K562 (cell line): ENCODE measurements at regions not wholly inside any gene's neighbourhood (a gene's known extent, or its start where the extent isn't known, plus 50 kb on each side); places are given as distances from the start of the nearest gene placed in this dataset.

Source experiments
- BACH1 ChIP-seq: fragments of 200-800 bp; sonication (Bioruptor generic); IDR thresholded peaks from 2 replicates; pipeline ENCODE4 v1.6.1; 2016; ENCODE audit warnings: missing genetic modification characterization, missing compliant biosample characterization
- BDP1 ChIP-seq: IDR thresholded peaks from 3 replicates; pipeline ENCODE4 v1.6.1; 2011; ENCODE audit not compliant: insufficient read length, insufficient read depth
- GTF2F1 ChIP-seq: IDR thresholded peaks from 2 replicates; pipeline ENCODE4 v1.6.1; 2011; ENCODE audit warnings: low read depth, low read length, improper control_type of control experiment
- IRF2 ChIP-seq: sonication (generic); formaldehyde crosslinking; IDR thresholded peaks from 2 replicates; pipeline ENCODE4 v1.8.1; 2022; ENCODE audit warnings: mild to moderate bottlenecking, missing genetic modification reagents
- KAT2B ChIP-seq: IDR thresholded peaks from one replicate; pipeline ENCODE4 v1.6.1; 2012; ENCODE audit warnings: low read depth, mild to moderate bottlenecking, control low read depth, inconsistent platforms, low read length, moderate library complexity
- MEIS2 ChIP-seq: fragments of 450-650 bp; IDR thresholded peaks from 2 replicates; pipeline ENCODE4 v1.6.1; 2014; ENCODE audit warnings: mild to moderate bottlenecking; ENCODE audit not compliant: partially characterized antibody
- PCBP1 ChIP-seq: fragments of 200-400 bp; formaldehyde crosslinking; IDR thresholded peaks from 2 replicates; pipeline ENCODE4 v1.6.1; 2018; ENCODE audit warnings: mild to moderate bottlenecking, low read depth, low read length; ENCODE audit not compliant: poor library complexity, severe bottlenecking
- SMAD3 ChIP-seq: fragments of 450-650 bp; formaldehyde crosslinking; conservative IDR thresholded peaks from 2 replicates; pipeline ENCODE4 v1.4.0; 2020; ENCODE audit warnings: mild to moderate bottlenecking
- STAT5B ChIP-seq: fragments of 250-450 bp; sonication (Bioruptor Pico); IDR thresholded peaks from 2 replicates; pipeline ENCODE4 v1.8.0; 2021; ENCODE audit warnings: mild to moderate bottlenecking, inconsistent platforms
- TAL1 ChIP-seq: fragments of 450-650 bp; IDR thresholded peaks from 2 replicates; pipeline ENCODE4 v1.6.1; 2016; ENCODE audit warnings: mild to moderate bottlenecking
- TBL1XR1 ChIP-seq, 2 experiments: IDR thresholded peaks; 2 replicates each; pipeline ENCODE4 v1.6.1; 2012; ENCODE audit warnings: improper control_type of control experiment in 2 of 2, low read length in 2 of 2, mild to moderate bottlenecking in 1 of 2
- ZNF217 ChIP-seq: sonication (generic); formaldehyde crosslinking; IDR thresholded peaks from 2 replicates; pipeline ENCODE4 v1.8.0; 2022; ENCODE audit warnings: mild to moderate bottlenecking, missing genetic modification reagents
- TF ChIP-seq, protein P1 (sequence below): fragments of 450-650 bp; conservative IDR thresholded peaks from 2 replicates; pipeline ENCODE4 v1.6.1; 2016; ENCODE audit warnings: missing genetic modification characterization, low read depth, mild to moderate bottlenecking, missing compliant biosample characterization, moderate library complexity
- TF ChIP-seq, protein P2 (sequence below): fragments of 250-450 bp; sonication (Bioruptor Pico); IDR thresholded peaks from 2 replicates; pipeline ENCODE4 v1.8.0; 2022; ENCODE audit warnings: inconsistent platforms
- TF ChIP-seq, protein P3 (sequence below): IDR thresholded peaks from 2 replicates; pipeline ENCODE4 v1.6.1; 2011; ENCODE audit not compliant: insufficient read length; ENCODE audit errors: extremely low read depth
- TF ChIP-seq, protein P4 (sequence below): fragments of 450-650 bp; conservative IDR thresholded peaks from 2 replicates; pipeline ENCODE4 v1.6.1; 2016; ENCODE audit warnings: missing genetic modification characterization, low read depth, mild to moderate bottlenecking, control low read depth, missing compliant biosample characterization
- TF ChIP-seq, protein P5 (sequence below): sonication (generic); formaldehyde crosslinking; IDR thresholded peaks from 2 replicates; pipeline ENCODE4 v1.8.0; 2022; ENCODE audit warnings: missing genetic modification reagents, mild to moderate bottlenecking, moderate library complexity, borderline replicate concordance
- TF ChIP-seq, protein P6 (sequence below), 2 experiments: IDR thresholded peaks in 1 of 2; conservative IDR thresholded peaks in 1 of 2; 2 replicates each; pipeline ENCODE4 v1.6.1; 2016; ENCODE audit warnings: low read depth in 2 of 2, mild to moderate bottlenecking in 1 of 2, missing compliant biosample characterization in 1 of 2, missing genetic modification characterization in 1 of 2, moderate library complexity in 1 of 2

DNA sequence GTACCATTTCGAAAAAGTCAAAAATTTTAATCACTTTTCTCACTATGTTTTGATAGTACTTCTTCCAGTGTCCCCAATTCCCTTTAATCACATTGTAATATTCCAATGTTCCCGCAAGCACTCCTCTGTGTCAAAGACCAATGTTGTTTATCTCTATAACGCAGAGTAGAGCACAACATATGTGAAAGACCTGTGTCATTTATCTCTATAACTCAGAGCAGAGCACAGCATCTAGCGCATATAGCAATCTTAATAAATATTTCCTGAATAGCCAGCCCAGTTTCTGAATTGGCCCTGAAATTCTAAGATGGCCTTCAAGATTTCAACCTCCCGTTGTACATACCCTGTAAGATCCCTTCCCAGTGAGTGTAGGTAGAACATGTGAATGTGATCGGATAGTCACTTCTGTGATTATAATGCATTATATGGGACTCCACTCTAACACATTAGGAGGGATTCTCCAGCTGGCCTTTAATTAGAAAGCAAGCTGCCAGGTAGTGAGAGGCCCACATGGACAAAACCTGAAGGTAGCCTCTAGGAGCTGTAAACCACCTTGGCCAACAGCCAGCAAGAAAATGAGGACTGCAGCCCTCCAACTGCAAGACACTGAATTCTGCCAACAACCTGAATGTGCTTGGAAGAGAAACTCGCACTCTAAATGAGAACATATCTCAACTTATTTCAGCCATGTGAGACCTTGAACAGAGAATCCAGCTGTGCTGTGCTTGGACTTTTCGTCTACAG, 238.8 kb upstream of the SYT10 start (continued):
- TF ChIP-seq, protein P1, sequence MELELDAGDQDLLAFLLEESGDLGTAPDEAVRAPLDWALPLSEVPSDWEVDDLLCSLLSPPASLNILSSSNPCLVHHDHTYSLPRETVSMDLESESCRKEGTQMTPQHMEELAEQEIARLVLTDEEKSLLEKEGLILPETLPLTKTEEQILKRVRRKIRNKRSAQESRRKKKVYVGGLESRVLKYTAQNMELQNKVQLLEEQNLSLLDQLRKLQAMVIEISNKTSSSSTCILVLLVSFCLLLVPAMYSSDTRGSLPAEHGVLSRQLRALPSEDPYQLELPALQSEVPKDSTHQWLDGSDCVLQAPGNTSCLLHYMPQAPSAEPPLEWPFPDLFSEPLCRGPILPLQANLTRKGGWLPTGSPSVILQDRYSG: 0 out of 2 replicates have a peak, but pooled peaks have one; percentile 22
- TF ChIP-seq, protein P2, sequence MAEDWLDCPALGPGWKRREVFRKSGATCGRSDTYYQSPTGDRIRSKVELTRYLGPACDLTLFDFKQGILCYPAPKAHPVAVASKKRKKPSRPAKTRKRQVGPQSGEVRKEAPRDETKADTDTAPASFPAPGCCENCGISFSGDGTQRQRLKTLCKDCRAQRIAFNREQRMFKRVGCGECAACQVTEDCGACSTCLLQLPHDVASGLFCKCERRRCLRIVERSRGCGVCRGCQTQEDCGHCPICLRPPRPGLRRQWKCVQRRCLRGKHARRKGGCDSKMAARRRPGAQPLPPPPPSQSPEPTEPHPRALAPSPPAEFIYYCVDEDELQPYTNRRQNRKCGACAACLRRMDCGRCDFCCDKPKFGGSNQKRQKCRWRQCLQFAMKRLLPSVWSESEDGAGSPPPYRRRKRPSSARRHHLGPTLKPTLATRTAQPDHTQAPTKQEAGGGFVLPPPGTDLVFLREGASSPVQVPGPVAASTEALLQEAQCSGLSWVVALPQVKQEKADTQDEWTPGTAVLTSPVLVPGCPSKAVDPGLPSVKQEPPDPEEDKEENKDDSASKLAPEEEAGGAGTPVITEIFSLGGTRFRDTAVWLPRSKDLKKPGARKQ (CRISPR knock-in tag): no peak
- TF ChIP-seq, protein P3, sequence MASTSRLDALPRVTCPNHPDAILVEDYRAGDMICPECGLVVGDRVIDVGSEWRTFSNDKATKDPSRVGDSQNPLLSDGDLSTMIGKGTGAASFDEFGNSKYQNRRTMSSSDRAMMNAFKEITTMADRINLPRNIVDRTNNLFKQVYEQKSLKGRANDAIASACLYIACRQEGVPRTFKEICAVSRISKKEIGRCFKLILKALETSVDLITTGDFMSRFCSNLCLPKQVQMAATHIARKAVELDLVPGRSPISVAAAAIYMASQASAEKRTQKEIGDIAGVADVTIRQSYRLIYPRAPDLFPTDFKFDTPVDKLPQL: no peak
- no peak for TF ChIP-seq SMAD3 (CRISPR knock-in tag)
- no peak for TF ChIP-seq TBL1XR1 (IDR thresholded peaks at IDR 0.05; ENCODE audit: low read length in 2 of 2)
- TF ChIP-seq BDP1: no peak
- TF ChIP-seq, protein P4, sequence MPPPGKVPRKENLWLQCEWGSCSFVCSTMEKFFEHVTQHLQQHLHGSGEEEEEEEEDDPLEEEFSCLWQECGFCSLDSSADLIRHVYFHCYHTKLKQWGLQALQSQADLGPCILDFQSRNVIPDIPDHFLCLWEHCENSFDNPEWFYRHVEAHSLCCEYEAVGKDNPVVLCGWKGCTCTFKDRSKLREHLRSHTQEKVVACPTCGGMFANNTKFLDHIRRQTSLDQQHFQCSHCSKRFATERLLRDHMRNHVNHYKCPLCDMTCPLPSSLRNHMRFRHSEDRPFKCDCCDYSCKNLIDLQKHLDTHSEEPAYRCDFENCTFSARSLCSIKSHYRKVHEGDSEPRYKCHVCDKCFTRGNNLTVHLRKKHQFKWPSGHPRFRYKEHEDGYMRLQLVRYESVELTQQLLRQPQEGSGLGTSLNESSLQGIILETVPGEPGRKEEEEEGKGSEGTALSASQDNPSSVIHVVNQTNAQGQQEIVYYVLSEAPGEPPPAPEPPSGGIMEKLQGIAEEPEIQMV (tag): no peak
- no peak for TF ChIP-seq IRF2
- TF ChIP-seq PCBP1: no peak
- no peak for TF ChIP-seq STAT5B (CRISPR knock-in tag)
- peak; percentile 12 for TF ChIP-seq MEIS2
- peak; percentile 81 for TF ChIP-seq TAL1
- TF ChIP-seq, protein P5, sequence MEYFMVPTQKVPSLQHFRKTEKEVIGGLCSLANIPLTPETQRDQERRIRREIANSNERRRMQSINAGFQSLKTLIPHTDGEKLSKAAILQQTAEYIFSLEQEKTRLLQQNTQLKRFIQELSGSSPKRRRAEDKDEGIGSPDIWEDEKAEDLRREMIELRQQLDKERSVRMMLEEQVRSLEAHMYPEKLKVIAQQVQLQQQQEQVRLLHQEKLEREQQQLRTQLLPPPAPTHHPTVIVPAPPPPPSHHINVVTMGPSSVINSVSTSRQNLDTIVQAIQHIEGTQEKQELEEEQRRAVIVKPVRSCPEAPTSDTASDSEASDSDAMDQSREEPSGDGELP: no peak
- TF ChIP-seq BACH1 (tag): no peak
- TF ChIP-seq, protein P6, sequence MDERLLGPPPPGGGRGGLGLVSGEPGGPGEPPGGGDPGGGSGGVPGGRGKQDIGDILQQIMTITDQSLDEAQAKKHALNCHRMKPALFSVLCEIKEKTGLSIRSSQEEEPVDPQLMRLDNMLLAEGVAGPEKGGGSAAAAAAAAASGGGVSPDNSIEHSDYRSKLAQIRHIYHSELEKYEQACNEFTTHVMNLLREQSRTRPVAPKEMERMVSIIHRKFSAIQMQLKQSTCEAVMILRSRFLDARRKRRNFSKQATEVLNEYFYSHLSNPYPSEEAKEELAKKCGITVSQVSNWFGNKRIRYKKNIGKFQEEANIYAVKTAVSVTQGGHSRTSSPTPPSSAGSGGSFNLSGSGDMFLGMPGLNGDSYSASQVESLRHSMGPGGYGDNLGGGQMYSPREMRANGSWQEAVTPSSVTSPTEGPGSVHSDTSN (CRISPR knock-in tag; IDR thresholded peaks at IDR 0.05; ENCODE audit: low read depth): no peak
- TF ChIP-seq, protein P6 (tag; conservative IDR thresholded peaks at IDR 0.05; ENCODE audit: low read depth): 0 out of 2 replicates have a peak, but pooled peaks have one; percentile 25
- TF ChIP-seq KAT2B: no peak
- TF ChIP-seq GTF2F1: no peak
- TF ChIP-seq ZNF217 (CRISPR knock-in tag): no peak
